NCI-H774 (cell line): ENCODE measurements at regions not wholly inside any gene's neighbourhood (a gene's known extent, or its start where the extent isn't known, plus 50 kb on each side); places are given as distances from the start of the nearest gene placed in this dataset.

Experiments
- DNase-seq: peaks from one replicate; lab custom pipeline; 2025; lab: John Stamatoyannopoulos, UW

GRCh38 chr6:148291876-148292275 is 50.8 kb upstream of the SASH1 start:
- no peak for DNase-seq
